ENCODE measurements at regions not wholly inside any gene's neighbourhood (a gene's known extent, or its start where the extent isn't known, plus 50 kb on each side); places are given as distances from the start of the nearest gene placed in this dataset.

GRCh38 chr18:38539856-38540255, 974.3 kb upstream of the CELF4 start (continued):
- TF ChIP-seq FOSL1 (IDR thresholded peaks at IDR 0.05; ENCODE audit: insufficient read depth, low read depth, low read length): no peak

- Histone ChIP-seq H3K4me2 (ENCODE audit: insufficient read depth in 1 of 2, low read depth in 2 of 2, low read length in 2 of 2) (no peak overlapping the region), H3K79me1 (ENCODE audit: low read depth, low read length) (no peaks in the 10 kb centered on the region), H4K8ac (ENCODE audit: extremely low read depth, insufficient read depth, low read length) (no peak overlapping the region), H2BK15ac (ENCODE audit: low read length) (no peak overlapping the region), H2BK20ac (ENCODE audit: low read length) (no peak overlapping the region), H3K14ac (ENCODE audit: insufficient read length) (no peak overlapping the region), H3K23ac (ENCODE audit: insufficient read length) (no peak overlapping the region), H3K18ac (ENCODE audit: extremely low read depth, low read length) (no peak overlapping the region), H2BK120ac (replicated peaks; ENCODE audit: low read depth, low read length) (no peak overlapping the region), H4K91ac (replicated peaks; ENCODE audit: insufficient read length, low read length) (no peak overlapping the region), H3K4me1 (replicated peaks in 1 of 4; ENCODE audit: control insufficient read depth in 3 of 4, insufficient read depth in 4 of 4, low read length in 3 of 4) (peaks cover 0 to 2% (median under 1%) of the 10 kb centered on the region in 4 experiments; a peak in 2 of 7 replicates), H3K79me2 (ENCODE audit: control insufficient read depth in 1 of 2, insufficient read depth in 2 of 2, low read length in 2 of 2) (no peaks in the 10 kb centered on the region), H2BK12ac (ENCODE audit: low read depth, low read length) (no peak overlapping the region), H2AFZ (ENCODE audit: low read length) (no peak overlapping the region), H3K4me3 (ENCODE audit: extremely low read depth in 1 of 4, insufficient read depth in 2 of 4, low read depth in 3 of 4, low read length in 4 of 4) (no peak overlapping the region), H3K56ac (replicated peaks; ENCODE audit: insufficient read length, low read depth, low read length) (no peak overlapping the region), H3K4ac (replicated peaks; ENCODE audit: insufficient read length, low read depth, low read length) (no peak overlapping the region), H3K9me3 (ENCODE audit: insufficient read depth in 2 of 2, low read depth in 1 of 2, low read length in 1 of 2) (no peaks in the 10 kb centered on the region), H4K5ac (ENCODE audit: insufficient read length, low read depth, low read length) (no peak overlapping the region), H2AK5ac (ENCODE audit: low read depth, low read length) (no peak overlapping the region), H3K27me3 (replicated peaks in 1 of 4; ENCODE audit: control insufficient read depth in 3 of 4, extremely low read depth in 1 of 4, insufficient read depth in 3 of 4, low read length in 3 of 4) (no peaks in the 10 kb centered on the region; a peak in 1 of 7 replicates), H2BK5ac (ENCODE audit: low read depth, low read length) (no peak overlapping the region), H4K20me1 (replicated peaks in 1 of 2; ENCODE audit: control insufficient read depth in 1 of 2, insufficient read depth in 2 of 2, low read length in 2 of 2) (no peaks in the 10 kb centered on the region), H3K23me2 (ENCODE audit: low read depth, low read length) (no peaks in the 10 kb centered on the region), H3K9ac (replicated peaks in 1 of 4; ENCODE audit: extremely low read depth in 1 of 4, low read depth in 3 of 4, low read length in 3 of 4) (no peak overlapping the region), H3K36me3 (ENCODE audit: control insufficient read depth in 2 of 4, insufficient read depth in 4 of 4, low read length in 3 of 4) (no peaks in the 10 kb centered on the region), H3K27ac (ENCODE audit: low read depth, low read length) (no peak overlapping the region)
- FAIRE-seq (no peak), DNase-seq (ENCODE audit: low read depth in 1 of 2, low spot score in 2 of 2) (no peak)
- ChIA-PET POLR2A (ENCODE audit: partially characterized antibody) (no interaction called here), CTCF (ENCODE audit: partially characterized antibody) (no interaction called here)
- TF ChIP-seq EGR1 (IDR thresholded peaks at IDR 0.05; ENCODE audit: borderline replicate concordance, low read depth, low read length) (no peak), RAD21 (IDR thresholded peaks at IDR 0.05 in 1 of 2, conservative IDR thresholded peaks at IDR 0.05 in 1 of 2; ENCODE audit: low read depth in 2 of 2, low read length in 2 of 2) (peak; percentile 21 to 41; a peak in 3 of 4 replicates)
These were observed 973.8 kb upstream of the CELF4 start for GRCh38 chr18:38539371-38539770.

Measured in H1 (cell line).